ENCODE measurements at regions not wholly inside any gene's neighbourhood (a gene's known extent, or its start where the extent isn't known, plus 50 kb on each side); places are given as distances from the start of the nearest gene placed in this dataset.

DNA sequence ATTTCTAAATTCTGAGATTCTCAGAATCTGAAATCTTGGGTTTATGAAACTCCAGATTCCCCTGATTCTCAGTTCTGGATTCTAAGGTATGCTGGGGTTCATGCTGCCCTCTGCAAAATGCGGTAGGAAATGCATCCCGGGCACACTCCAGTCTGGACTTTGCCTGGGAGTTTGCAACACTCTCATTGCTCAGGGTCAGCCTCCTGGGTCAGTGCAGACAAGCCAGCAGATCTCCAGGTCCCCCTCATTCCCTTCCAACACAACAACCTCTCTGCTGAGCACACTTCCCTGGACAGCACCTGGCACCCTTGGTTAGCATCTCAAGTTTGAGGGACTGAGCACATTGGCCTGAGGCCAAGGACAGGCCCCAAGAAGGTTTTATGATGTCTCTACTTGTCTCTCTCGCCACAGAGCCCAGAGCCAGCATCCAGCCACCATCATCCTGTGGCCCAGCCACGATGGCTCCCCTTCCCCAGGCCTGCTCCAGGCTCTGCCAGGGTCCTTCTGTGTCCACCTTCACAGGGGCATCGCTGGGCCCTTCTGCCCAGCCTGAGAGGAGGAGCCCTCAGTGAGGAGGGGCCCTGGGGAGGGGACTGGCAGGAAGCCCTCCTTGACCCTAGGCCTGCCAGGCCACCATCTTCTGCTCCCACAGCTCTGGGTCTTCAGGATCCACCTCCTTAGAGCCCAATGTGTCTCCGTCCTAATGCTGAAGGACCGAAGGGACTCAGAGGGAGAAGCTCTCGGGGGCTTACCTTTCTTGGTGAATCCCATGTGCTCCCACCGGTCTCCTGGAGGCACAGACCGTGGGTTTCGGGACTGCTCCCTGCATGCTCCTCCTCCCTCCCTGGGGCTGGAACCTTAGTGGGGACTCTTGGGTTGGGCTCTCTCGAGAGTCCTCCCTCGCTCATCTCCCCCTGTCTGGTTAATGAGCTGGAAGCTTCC lies 550.7 kb downstream of the PTPRU start:
- H3K27me3 ChIP-seq, result peaks cover 0 to 52% (median 3%) of the 10 kb centered on the region in 7 donors
- no peak overlapping the region for H3K27ac ChIP-seq
- H3K4me1 ChIP-seq, result no peaks in the 10 kb centered on the region
- no peaks in the 10 kb centered on the region for H3K9me3 ChIP-seq
- ATAC-seq, result no peak
- intact Hi-C loops (cut with DNase I), result loop anchor here in 1 of 10 donors (10.0 kb wide), 1 partner anchor 318 kb away; no protein-coding TSS in a partner anchor
- no peak for DNase-seq
- no peak overlapping the region for H3K4me3 ChIP-seq
- 82 to 83% methylated on average over 13 of the region's 13 CpGs for WGBS, 2 donors
- no peaks in the 10 kb centered on the region for H3K36me3 ChIP-seq
- TF ChIP-seq, protein P1, sequence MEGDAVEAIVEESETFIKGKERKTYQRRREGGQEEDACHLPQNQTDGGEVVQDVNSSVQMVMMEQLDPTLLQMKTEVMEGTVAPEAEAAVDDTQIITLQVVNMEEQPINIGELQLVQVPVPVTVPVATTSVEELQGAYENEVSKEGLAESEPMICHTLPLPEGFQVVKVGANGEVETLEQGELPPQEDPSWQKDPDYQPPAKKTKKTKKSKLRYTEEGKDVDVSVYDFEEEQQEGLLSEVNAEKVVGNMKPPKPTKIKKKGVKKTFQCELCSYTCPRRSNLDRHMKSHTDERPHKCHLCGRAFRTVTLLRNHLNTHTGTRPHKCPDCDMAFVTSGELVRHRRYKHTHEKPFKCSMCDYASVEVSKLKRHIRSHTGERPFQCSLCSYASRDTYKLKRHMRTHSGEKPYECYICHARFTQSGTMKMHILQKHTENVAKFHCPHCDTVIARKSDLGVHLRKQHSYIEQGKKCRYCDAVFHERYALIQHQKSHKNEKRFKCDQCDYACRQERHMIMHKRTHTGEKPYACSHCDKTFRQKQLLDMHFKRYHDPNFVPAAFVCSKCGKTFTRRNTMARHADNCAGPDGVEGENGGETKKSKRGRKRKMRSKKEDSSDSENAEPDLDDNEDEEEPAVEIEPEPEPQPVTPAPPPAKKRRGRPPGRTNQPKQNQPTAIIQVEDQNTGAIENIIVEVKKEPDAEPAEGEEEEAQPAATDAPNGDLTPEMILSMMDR (IDR thresholded peaks at IDR 0.05), result no peak

DNA sequence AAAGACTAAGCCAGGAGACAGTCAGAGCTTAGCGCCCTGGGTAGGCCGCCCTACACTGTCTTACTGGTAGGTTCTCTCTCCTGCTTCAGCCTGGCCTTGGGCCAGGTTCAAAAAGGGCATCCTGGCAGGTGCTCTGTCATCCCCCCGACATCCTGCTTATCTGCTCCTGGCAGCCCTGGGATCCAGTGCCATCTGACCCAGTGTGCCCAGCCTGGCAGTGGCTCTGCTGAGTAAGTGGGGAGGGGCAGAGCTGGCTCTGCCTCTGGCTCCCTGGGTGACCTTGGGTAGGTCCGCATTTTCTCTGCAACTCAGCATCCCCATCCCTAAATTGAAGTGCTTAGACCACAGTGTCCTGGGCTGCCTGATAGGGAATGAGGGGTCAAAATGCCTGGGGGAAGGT lies 549.9 kb downstream of the PTPRU start:
- TF ChIP-seq, protein P1 (IDR thresholded peaks at IDR 0.05), result no peak
- intact Hi-C loops (cut with DNase I), result loop anchor here in 1 of 10 donors (10.0 kb wide), 1 partner anchor 319 kb away; no protein-coding TSS in a partner anchor
- ATAC-seq (no peak), DNase-seq (no peak)
- H3K4me1 ChIP-seq, result no peaks in the 10 kb centered on the region
- no peak overlapping the region for H3K4me3 ChIP-seq
- no peak overlapping the region for H3K27ac ChIP-seq
- 78 to 82% methylated on average over 4 of the region's 4 CpGs for WGBS, 2 donors
- H3K9me3 ChIP-seq, result no peaks in the 10 kb centered on the region
- H3K27me3 ChIP-seq, result peaks cover 0 to 48% (median 3%) of the 10 kb centered on the region in 7 donors
- no peaks in the 10 kb centered on the region for H3K36me3 ChIP-seq

DNA sequence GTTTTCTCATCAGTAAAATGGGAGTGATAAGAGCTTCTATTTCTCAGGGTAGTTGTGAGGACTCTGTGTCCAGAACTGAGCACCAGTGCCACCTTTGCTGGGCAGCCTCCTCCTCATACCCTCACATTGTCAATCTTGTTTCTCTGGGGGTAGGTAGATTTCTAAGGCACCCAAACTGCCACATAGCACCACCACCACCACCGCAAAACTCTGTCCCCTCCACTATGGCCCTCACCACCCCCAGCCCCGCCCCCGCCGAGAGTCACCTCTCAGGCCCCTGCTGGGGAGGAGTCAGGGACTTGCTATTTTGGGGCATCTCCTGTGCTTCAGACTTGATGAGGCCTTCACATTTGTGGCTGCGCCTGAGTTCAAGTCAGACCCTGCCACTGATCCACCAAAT lies 549.2 kb downstream of the PTPRU start:
- Histone ChIP-seq H3K36me3 (no peaks in the 10 kb centered on the region), H3K27me3 (peaks cover 0 to 48% (median 5%) of the 10 kb centered on the region in 7 donors), H3K4me1 (no peaks in the 10 kb centered on the region), H3K4me3 (no peak overlapping the region), H3K9me3 (no peaks in the 10 kb centered on the region), H3K27ac (no peak overlapping the region)
- TF ChIP-seq, protein P1 (IDR thresholded peaks at IDR 0.05), result no peak
- DNase-seq (no peak), ATAC-seq (no peak)
- intact Hi-C loops (cut with DNase I), result loop anchor here in 1 of 10 donors (10.0 kb wide), 1 partner anchor 319 kb away; no protein-coding TSS in a partner anchor
- 77 to 88% methylated on average over 5 of the region's 5 CpGs for WGBS, 2 donors

DNA sequence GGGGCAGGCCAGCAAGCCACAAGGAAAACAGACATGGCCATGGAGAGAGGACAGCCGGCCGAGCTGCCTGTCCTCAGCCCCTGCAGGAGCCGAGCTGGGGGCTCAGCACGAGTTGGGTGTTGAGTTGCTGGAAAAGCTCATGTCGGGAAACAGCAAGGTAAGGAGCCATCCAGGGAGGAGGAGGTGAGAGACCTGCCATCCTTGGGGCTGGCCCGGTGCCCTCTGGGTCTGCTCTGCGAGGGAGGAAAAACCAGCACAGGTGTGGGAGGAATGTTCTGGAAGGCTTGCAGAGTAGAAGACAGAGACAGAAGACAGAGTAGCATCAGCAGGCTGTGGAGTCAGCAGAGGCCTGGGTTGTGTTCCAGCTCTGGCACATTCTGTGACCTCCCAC lies 548.8 kb downstream of the PTPRU start:
- Histone ChIP-seq H3K4me1 (no peaks in the 10 kb centered on the region), H3K36me3 (no peaks in the 10 kb centered on the region), H3K4me3 (no peak overlapping the region), H3K27ac (no peak overlapping the region), H3K9me3 (no peaks in the 10 kb centered on the region), H3K27me3 (peaks cover 0 to 49% (median 10%) of the 10 kb centered on the region in 7 donors)
- TF ChIP-seq, protein P1 (IDR thresholded peaks at IDR 0.05), result no peak
- ATAC-seq, result no peak
- no peak for DNase-seq
- intact Hi-C loops (cut with DNase I), result loop anchor here in 1 of 10 donors (10.0 kb wide), 1 partner anchor 320 kb away; no protein-coding TSS in a partner anchor
- 63 to 75% methylated on average over 7 of the region's 7 CpGs for WGBS, 2 donors

All from heart right ventricle (tissue), 16 donors.